ENCODE measurements at regions not wholly inside any gene's neighbourhood (a gene's known extent, or its start where the extent isn't known, plus 50 kb on each side); places are given as distances from the start of the nearest gene placed in this dataset.

DNA sequence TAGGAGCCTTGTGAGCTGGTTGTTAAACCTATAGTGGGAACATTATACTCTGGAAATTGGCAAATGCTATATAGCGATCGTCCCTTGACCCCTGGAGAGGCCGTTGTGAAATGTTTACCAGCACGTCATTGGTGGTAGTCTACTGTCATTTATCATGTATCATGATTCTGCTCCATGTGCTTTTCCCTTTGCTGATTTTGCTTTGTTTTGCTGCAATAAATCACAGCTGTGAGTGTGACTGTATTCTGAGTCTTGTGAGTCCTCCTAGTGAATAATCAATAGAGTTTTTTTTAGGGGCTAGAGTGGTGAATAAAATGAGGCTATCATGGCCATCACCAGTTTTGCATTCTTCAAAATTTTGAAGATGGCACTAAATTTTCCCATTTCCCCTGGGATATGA lies 189.1 kb downstream of the HRH4 start:
- Histone ChIP-seq H2BK20ac (ENCODE audit: low read depth, low read length, poor library complexity, severe bottlenecking) (no peak overlapping the region), H2BK5ac (ENCODE audit: insufficient read length, low read length) (no peak overlapping the region), H3K79me1 (ENCODE audit: insufficient read depth, low read depth, low read length, poor library complexity, severe bottlenecking) (no peaks in the 10 kb centered on the region), H3K4me2 (ENCODE audit: insufficient read depth, insufficient read length, low read length) (no peak overlapping the region), H4K91ac (ENCODE audit: insufficient read length, low read depth, low read length) (no peak overlapping the region), H4K20me1 (ENCODE audit: control insufficient read depth, insufficient read depth, insufficient read length) (no peaks in the 10 kb centered on the region), H3K4ac (ENCODE audit: low read depth, low read length) (no peak overlapping the region), H3K79me2 (ENCODE audit: insufficient read depth, low read length) (no peaks in the 10 kb centered on the region), H3T11ph (ENCODE audit: low read length) (no peak overlapping the region), H3K56ac (ENCODE audit: insufficient read length, low read depth, low read length) (no peak overlapping the region), H3K9ac (ENCODE audit: extremely low read depth, insufficient read length, low read length) (no peak overlapping the region), H2BK15ac (ENCODE audit: low read depth, low read length) (no peak overlapping the region), H3K9me3 (ENCODE audit: control insufficient read depth, low read depth, low read length) (no peaks in the 10 kb centered on the region), H3K27ac (ENCODE audit: insufficient read length, low read depth, low read length) (no peak overlapping the region), H2BK12ac (ENCODE audit: insufficient read length, low read depth, low read length) (no peak overlapping the region), H4K8ac (replicated peaks; ENCODE audit: insufficient read length, low read depth, low read length) (no peak overlapping the region), H2BK120ac (ENCODE audit: low read depth, low read length, poor library complexity, severe bottlenecking) (no peak overlapping the region), H3K23ac (ENCODE audit: insufficient read length, low read depth, low read length) (no peak overlapping the region), H3K4me1 (ENCODE audit: insufficient read depth, low read length) (no peaks in the 10 kb centered on the region), H3K14ac (ENCODE audit: insufficient read depth, low read length) (no peak overlapping the region), H3K23me2 (ENCODE audit: insufficient read length, low read depth, low read length, poor library complexity, severe bottlenecking) (no peaks in the 10 kb centered on the region), H3K27me3 (ENCODE audit: insufficient read depth, low read length) (no peaks in the 10 kb centered on the region), H4K5ac (ENCODE audit: insufficient read length, low read depth, low read length) (no peak overlapping the region), H2AFZ (ENCODE audit: low read length) (no peak overlapping the region), H3K18ac (ENCODE audit: insufficient read length, low read depth, low read length) (no peak overlapping the region), H2AK5ac (ENCODE audit: insufficient read length, low read length) (no peak overlapping the region)
- Mint-ChIP-seq H3K36me3 (ENCODE audit: insufficient read depth in 1 of 3, low read depth in 3 of 3) (peaks cover 0 to 4% (median 0%) of the 10 kb centered on the region in 3 experiments; a peak in 1 of 7 replicates), H3K4me1 (peaks cover 3 to 6% of the 10 kb centered on the region in 2 experiments; a peak in 3 of 4 replicates), H3K4me3 (no peak overlapping the region), H3K27me3 (ENCODE audit: low read depth) (no peaks in the 10 kb centered on the region), H3K9me3 (peaks cover 5 to 7% of the 10 kb centered on the region in 2 experiments; a peak in 3 of 5 replicates), H3K27ac (no peak overlapping the region)
- TF ChIP-seq, protein P1, sequence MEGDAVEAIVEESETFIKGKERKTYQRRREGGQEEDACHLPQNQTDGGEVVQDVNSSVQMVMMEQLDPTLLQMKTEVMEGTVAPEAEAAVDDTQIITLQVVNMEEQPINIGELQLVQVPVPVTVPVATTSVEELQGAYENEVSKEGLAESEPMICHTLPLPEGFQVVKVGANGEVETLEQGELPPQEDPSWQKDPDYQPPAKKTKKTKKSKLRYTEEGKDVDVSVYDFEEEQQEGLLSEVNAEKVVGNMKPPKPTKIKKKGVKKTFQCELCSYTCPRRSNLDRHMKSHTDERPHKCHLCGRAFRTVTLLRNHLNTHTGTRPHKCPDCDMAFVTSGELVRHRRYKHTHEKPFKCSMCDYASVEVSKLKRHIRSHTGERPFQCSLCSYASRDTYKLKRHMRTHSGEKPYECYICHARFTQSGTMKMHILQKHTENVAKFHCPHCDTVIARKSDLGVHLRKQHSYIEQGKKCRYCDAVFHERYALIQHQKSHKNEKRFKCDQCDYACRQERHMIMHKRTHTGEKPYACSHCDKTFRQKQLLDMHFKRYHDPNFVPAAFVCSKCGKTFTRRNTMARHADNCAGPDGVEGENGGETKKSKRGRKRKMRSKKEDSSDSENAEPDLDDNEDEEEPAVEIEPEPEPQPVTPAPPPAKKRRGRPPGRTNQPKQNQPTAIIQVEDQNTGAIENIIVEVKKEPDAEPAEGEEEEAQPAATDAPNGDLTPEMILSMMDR (conservative IDR thresholded peaks at IDR 0.05): no peak
- no peak for DNase-seq
- no CpG with 5 or more reads among the region's 4 CpGs for WGBS (ENCODE audit: extremely low coverage, insufficient read length, low lambda C conversion rate)
